Stimulated activated CD8-positive, alpha-beta memory T cell treated with anti-CD3 and anti-CD28 coated beads, Interleukin-15, amount 100 ng/mL, for 48 hours (primary cell): ENCODE measurements at regions not wholly inside any gene's neighbourhood (a gene's known extent, or its start where the extent isn't known, plus 50 kb on each side); places are given as distances from the start of the nearest gene placed in this dataset.
A peak's percentile ranks its signal among the peaks of the same experiment; 100 is the strongest.
"Not testable (repeated sequence)": the region's sequence is repeated elsewhere in the genome, so short reads cannot be mapped to it uniquely, and the experiment has no call there.

ENCODE experiments used
- DNase-seq, 2 donors: peaks; one replicate each; pipeline ENCODE4 v3.0.0-alpha.2; 2020; ENCODE audit warnings: low read depth in 2 of 2

- no peak for DNase-seq
Observed at GRCh38 chr11:122604621-122605020, 50.9 kb upstream of the UBASH3B start.

GRCh38 chr11:122601141-122602125 lies 54.1 kb upstream of the UBASH3B start:
- no peak for DNase-seq

DNA sequence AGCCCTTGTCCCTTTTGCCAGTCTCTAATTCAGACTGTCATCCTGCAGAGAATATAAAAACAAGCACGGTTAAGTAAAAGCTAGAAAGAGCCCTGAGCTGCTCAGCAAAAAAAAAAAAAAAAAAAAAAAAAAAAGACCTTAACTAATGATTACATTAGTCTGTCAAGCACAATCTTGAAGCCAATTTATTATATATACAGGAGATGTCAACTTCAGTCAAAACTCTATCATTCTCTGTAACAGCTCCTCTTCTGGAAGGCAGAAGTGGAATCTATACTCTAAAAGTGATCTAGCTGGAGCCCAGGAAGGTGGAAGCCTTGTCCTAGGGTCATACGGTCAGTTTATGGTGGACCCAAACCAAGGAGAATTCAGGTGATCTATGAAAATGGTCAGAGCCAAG lies 55.2 kb upstream of the UBASH3B start:
- no peak for DNase-seq

GRCh38 chr11:122599434-122599833 lies 56.1 kb upstream of the UBASH3B start:
- no peak for DNase-seq

- no peak for DNase-seq
Observed at GRCh38 chr11:122598971-122599370, 56.6 kb upstream of the UBASH3B start.

GRCh38 chr11:122597511-122597910 lies 58.0 kb upstream of the UBASH3B start:
- DNase-seq: no peak

DNA sequence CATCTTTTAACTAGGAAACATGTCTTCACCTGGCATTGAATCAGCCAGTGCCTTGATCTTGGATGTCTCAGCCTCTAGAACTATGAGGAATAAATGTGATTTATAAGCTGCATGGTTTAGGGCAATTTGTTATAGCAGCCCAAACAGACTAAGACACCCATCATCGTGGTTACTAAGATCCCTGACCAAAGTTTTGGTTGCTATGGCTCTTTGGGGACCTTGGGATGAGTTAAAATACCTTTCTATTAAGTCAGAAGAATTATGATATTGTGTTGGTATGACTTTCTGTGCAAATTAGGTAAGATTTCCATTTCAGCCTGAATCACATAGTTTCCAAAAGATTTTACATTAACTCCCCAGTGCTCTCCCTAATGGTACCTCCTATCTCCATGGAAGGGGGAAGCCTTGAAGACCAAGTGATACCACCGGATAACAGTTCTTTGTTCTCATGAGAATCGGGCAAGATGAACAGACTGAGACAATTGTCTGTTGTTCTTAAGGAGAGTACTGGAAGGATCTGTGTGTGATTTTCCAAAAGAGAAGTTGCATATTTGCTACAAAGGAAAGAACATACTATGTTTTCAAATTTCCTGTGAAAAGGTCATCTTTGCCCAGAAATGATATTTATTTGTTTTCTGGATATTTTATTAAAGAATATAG lies 60.4 kb upstream of the UBASH3B start:
- no peak for DNase-seq

DNA sequence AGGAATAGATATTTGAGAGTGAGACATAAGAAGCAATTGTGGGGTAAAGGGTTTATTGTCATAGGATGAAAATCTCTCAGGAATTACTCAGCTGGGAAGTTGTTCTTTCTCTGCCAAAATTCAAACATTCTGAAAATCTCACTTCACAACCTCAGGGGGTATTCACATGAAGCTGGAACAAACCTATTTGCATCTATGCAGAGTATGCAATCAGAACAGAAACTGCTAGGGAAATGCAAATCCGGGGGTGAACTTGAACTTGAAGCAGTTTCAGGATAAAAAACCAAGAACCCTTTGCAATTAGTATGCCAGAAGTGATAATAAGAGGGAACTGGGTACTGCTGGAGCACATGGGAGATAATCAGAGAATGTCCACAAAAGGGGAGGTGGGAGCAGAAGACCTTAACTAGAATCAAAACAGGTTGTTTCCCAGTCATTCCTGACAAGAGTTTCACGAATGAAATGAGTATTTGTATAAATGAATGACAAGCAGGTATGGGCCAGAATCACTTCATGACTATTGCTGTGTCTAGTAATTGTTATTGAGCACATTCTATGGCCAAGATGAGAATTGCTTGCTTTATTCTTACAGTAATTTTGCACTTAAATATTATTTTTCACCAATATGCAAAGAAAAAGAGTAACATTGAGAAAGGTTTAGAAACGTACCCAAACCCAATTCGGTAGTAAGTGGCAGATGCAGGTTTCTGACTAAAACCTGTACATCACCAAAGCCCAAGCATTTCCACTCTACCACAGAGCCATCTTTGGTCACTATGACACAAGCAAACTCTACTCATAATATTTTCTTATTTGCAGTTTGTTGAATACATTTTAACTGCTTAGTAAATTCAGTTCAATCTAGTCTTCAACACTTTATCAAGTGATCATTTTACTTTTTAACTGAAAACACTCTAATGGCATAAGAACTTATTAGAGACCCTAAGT lies 61.8 kb upstream of the UBASH3B start:
- no peak for DNase-seq

- DNase-seq: no peak
Observed at GRCh38 chr11:122592641-122593040, 62.9 kb upstream of the UBASH3B start.

DNA sequence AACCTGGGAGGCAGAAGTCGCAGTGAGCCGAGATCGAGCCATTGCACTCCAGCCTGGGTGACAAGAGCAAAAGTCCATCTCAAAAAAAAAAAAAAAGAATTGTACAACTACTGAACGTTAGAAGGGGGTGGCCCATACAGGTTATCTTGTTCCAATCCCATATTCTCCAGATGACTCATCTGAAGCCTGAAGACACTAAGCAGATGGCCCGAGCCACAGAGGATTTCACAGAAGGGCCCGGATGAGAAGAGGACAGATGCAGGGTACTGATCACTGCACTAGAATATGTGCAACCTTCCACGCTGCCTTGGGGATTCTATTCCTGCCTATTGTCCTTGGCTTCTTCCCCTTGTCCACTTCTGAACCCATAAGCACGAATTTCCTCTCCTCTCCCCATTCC lies 70.9 kb upstream of the UBASH3B start:
- no peak for DNase-seq

- not testable (repeated sequence) for DNase-seq
Observed at GRCh38 chr11:122580071-122580470, 75.5 kb upstream of the UBASH3B start.

- DNase-seq: no peak
Observed at GRCh38 chr11:122578171-122578825, 77.2 kb upstream of the UBASH3B start.

- no peak for DNase-seq
Observed at GRCh38 chr11:122572592-122572991, 82.9 kb upstream of the UBASH3B start.

GRCh38 chr11:122563761-122564160 lies 91.8 kb upstream of the UBASH3B start:
- DNase-seq: no peak

DNA sequence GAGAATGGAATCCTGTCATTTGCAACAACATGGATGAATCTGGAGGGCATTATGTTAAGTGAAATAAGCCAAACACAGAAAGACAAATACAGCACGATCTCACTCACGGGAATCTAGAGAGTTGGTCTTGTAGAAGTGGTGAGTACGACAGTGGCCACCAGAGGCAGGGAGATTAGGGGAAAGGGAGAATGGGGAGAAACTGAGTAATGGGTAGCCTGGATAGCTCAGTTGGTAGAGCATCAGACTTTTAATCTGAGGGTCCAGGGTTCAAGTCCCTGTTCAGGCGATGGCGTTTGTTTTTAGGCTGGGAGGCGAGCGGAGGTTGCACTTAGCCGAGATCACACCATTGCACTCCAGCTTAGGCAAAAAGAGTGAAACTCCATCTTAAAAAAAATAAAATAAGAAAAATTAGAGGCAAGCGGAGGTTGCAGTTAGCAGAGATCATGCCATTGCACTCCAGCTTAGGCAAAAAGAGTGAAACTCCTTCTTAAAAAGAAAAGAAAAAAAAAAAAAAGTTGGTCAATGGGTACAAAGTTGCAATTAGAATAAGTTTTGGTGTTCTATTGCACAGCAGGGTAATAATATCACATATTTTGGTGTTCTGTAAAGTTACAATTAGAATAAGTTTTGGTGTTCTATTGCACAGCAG lies 95.7 kb upstream of the UBASH3B start:
- no peak for DNase-seq

GRCh38 chr11:122559218-122559617 lies 96.3 kb upstream of the UBASH3B start:
- DNase-seq: not testable (repeated sequence)

DNA sequence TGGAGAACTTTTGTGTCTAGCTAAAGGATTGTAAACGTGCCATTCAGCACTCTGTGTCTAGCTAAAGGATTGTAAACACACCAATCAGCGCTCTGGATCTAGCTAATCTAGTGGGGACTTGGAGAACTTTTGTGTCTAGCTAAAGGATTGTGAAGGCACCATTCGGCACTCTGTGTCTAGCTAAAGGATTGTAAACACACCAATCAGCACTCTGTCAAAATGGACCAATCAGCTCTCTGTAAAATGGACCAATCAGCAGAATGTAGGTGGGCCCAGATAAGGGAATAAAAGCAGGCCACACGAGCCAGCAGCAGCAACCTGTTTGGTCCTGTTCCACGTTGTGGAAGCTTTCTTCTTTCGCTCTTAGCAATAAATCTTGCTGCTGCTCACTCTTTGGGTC lies 98.4 kb upstream of the UBASH3B start:
- DNase-seq: not testable (repeated sequence)

- peak in 1 of 2 donors; percentile 22 for DNase-seq
Observed at GRCh38 chr11:122556605-122557004, 98.9 kb upstream of the UBASH3B start.

GRCh38 chr11:122538060-122538459 lies 117.5 kb upstream of the UBASH3B start:
- no peak for DNase-seq

DNA sequence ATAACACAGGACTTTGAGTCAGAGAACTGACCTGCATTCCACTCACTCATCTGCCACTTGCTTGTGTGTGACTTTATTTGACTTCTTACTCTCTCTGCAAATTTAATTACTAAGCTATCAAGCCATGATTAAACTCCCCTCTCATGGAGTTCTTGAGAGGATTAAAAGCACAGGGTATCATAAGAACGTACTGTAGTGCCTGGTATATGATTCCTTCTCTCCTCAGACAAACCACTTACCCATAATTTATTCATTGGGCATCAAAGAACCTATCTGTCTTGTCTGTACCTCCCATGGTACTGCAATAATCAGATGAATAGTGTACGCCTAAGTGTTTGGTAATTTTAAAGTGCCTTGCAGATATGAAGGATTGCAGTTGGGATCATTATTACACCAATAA lies 130.6 kb upstream of the UBASH3B start:
- no peak for DNase-seq
